Breast epithelium (tissue), 3 donors: ENCODE measurements at regions not wholly inside any gene's neighbourhood (a gene's known extent, or its start where the extent isn't known, plus 50 kb on each side); places are given as distances from the start of the nearest gene placed in this dataset.

Experiments
- CTCF ChIP-seq, 3 donors: fragments of 450-650 bp; IDR thresholded peaks; one replicate each; pipeline ENCODE4 v1.5.1; 2016 to 2017; ENCODE audit warnings: antibody characterized with exemption in 3 of 3, mild to moderate bottlenecking in 3 of 3, moderate library complexity in 3 of 3
- POLR2A ChIP-seq: fragments of 450-650 bp; IDR thresholded peaks from one replicate; pipeline ENCODE4 v1.6.1; 2016; ENCODE audit warnings: antibody characterized with exemption, mild to moderate bottlenecking, moderate library complexity
- POLR2AphosphoS5 ChIP-seq, 3 donors: sonication (generic); formaldehyde crosslinking; IDR thresholded peaks; one replicate each; pipeline ENCODE4 v1.6.1; 2017; ENCODE audit warnings: antibody characterized with exemption in 3 of 3

DNA sequence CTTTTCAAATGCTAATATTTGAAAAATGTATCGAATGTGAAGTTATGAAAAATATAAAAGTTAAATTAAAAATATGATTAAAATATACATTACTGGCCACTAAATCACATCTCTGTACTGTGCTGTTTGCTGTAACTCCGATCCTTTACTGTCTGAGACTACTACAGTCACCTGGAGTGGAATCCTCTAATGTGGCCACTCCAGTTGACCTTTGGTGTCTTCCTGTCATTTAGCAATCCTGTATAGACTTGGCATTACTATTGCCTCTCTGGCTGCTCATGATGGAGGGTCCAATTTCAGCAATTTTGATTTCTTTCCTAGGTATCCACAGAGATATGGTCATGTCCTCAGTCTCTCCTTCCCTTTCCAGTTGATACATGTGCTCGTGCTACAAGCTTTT, 560.0 kb downstream of the CCDC85A start:
- TF ChIP-seq POLR2A = no peak
- no peak for TF ChIP-seq CTCF (IDR thresholded peaks at IDR 0.05)
- TF ChIP-seq POLR2AphosphoS5 (IDR thresholded peaks at IDR 0.05) = no peak
